ENCODE measurements at regions not wholly inside any gene's neighbourhood (a gene's known extent, or its start where the extent isn't known, plus 50 kb on each side); places are given as distances from the start of the nearest gene placed in this dataset.

- DNase-seq = no peak
Measured at GRCh38 chr5:61623401-61624069, 291.5 kb downstream of the ZSWIM6 start.

- DNase-seq = no peak
Measured at GRCh38 chr5:61624553-61625136, 292.6 kb downstream of the ZSWIM6 start.

- no peak for DNase-seq
Measured at GRCh38 chr5:61625137-61625561, 293.1 kb downstream of the ZSWIM6 start.

GRCh38 chr5:61625681-61626621 lies 293.9 kb downstream of the ZSWIM6 start:
- peak; percentile 72 for DNase-seq

GRCh38 chr5:61626639-61627282 lies 294.7 kb downstream of the ZSWIM6 start:
- no peak for DNase-seq

DNA sequence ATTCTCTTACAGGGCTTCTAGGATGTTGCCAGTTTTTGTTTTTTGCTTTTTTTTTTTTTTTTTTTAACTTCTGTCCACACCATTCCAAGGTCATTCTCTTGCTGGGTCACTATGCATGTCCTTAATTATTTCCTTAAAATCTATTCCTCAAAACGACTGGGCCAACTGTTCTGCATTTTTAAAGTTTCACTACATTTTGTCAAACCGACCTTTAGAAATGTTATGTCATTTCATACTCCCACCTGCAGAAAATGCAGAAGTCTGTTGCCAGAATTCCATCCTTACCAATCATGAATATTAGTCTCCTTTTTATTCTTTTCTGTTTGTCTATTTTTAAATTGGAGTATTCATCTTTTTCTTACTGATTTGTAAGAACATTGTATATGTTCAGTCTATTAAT lies 295.5 kb downstream of the ZSWIM6 start:
- no peak for DNase-seq

- DNase-seq = no peak
Measured at GRCh38 chr5:61630908-61631307, 298.9 kb downstream of the ZSWIM6 start.

DNA sequence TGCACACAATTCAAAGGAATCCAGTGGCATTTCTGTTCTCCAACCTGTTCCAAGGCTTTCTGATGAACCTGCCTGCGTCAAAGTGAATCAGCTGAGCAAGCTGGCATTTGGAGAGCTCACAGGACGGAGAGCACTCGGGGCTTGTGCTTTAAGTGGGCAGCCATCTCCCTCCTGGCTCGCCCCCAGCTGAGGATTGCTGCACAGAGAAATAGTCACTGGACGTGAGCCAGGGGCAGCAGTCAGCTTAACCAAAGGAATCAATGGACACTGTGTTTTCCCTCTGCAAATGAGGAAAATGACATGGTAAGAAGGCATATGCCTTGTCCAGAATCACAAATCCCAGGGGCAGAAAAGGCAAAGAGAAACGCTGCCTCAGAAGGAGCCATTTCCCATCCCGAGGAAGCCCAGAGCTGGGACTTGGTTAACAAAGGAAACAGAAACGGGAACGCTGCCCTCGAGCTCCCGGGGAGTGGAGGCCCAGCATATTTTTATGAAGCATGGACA lies 299.4 kb downstream of the ZSWIM6 start:
- no peak for DNase-seq

DNA sequence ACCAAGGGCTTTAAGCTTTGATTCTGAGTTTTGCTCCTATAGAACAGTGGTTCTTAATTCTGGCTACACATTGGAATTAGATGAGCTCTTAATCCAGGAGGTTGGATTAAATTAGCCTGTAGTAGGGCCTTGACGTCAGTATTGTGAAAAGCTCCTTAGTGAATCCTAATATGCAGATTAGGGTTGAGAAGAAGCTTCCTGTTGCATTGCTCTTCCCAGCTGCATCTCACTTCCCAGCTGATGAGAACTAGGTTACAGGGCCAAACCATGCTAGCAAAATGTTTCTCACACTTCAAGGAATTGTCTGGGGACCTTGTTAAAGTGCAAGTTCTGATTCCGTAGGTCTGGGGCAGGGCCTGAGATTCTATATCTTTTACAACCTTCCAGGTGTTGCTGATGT lies 300.0 kb downstream of the ZSWIM6 start:
- DNase-seq = no peak

GRCh38 chr5:61635271-61635670 lies 303.2 kb downstream of the ZSWIM6 start:
- DNase-seq = no peak

- peak; percentile 48 for DNase-seq
Measured at GRCh38 chr5:61637566-61637965, 305.5 kb downstream of the ZSWIM6 start.

GRCh38 chr5:61638476-61638875 lies 306.4 kb downstream of the ZSWIM6 start:
- no peak for DNase-seq

GRCh38 chr5:61640179-61641021 lies 308.3 kb downstream of the ZSWIM6 start:
- DNase-seq = no peak

- DNase-seq = peak; percentile 24
Measured at GRCh38 chr5:61641748-61642565, 309.9 kb downstream of the ZSWIM6 start.

DNA sequence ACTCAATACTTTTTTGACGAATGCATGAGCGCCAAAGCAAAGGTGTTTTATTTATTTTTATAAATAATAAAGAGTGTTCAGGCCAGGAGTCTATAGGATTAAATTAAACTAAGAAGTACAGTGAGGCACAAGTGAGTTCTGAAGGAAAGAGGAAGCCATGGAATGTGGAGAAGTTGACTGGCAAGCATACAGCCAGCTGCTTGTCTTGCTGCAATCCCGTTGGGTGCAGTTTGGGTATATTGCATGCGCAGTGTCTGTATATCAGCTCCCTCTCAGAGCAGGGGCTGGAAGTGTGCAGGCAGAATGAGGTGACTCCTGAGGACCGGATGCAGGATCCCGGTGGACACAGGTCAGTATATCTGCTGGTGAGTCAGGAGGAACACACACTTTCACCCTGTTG lies 315.6 kb downstream of the ZSWIM6 start:
- no peak for DNase-seq

DNA sequence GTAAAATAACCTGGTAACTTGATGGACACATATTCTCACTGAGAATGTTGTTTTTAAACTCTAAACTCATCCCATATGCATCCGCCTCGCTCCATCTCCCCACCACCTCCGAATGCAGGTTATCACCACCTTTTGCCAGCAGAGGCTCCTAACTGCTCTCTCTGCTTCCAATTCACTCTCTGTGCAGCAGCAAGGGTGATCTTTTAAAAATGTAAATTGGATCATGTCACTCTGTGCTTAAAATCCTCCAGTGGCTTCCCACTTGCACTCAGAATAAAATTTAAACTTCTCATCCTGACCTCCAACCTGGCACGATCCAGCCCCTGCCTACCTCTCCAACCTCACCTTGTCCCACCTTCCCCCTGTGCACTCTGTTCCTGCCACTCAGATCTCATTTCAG lies 317.2 kb downstream of the ZSWIM6 start:
- DNase-seq = no peak

GRCh38 chr5:61649971-61650370 lies 317.9 kb downstream of the ZSWIM6 start:
- DNase-seq = no peak

DNA sequence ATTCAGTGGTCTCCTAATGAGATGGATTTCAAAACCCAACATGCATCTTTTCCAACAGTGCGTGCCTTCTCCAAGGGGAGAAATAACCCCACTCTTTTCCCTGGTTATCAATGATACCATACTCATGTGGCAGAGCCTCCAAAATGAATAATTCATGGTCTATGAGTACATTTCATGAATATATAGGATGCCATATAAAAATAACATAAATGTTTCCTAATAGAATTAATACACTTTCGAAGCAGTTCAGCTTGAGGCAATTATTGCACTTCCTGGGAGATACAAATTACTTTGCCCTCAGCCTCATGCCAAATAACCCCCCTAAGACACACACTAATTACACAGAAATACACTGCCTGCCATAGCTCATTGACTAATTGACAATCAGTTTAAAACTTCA lies 318.6 kb downstream of the ZSWIM6 start:
- DNase-seq = no peak

- DNase-seq = no peak
Measured at GRCh38 chr5:61651195-61651594, 319.1 kb downstream of the ZSWIM6 start.

DNA sequence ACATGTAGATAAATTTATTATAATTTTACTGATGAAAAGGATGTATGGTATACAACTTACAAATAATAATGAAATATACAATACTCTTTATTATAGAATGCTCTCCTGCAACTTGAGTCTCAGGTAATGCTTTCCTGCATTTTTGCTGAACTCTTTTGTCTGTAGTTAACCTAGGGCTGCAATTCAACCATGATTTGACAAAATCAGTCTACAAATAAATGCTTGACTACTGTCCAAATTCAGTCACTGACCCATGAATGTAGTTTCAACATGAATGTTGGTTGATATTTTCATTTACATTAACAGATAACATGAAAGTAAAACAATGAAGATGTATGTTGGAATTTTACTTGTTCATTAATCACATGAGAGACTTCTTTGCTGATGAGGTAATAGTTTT lies 320.9 kb downstream of the ZSWIM6 start:
- no peak for DNase-seq
